Common myeloid progenitor, CD34-positive (primary cell): ENCODE measurements at regions not wholly inside any gene's neighbourhood (a gene's known extent, or its start where the extent isn't known, plus 50 kb on each side); places are given as distances from the start of the nearest gene placed in this dataset.

Experiments used
- CTCF ChIA-PET: fragments of 350-600 bp; sonication (Branson Sonifier 250); formaldehyde crosslinking; loops from one replicate; lab custom pipeline; 2021; ENCODE audit warnings: antibody characterized with exemption; lab: Charles Lee
- POLR2A ChIA-PET: fragments of 350-600 bp; sonication (Branson Sonifier 250); formaldehyde crosslinking; loops from one replicate; lab custom pipeline; 2021; ENCODE audit warnings: antibody characterized with exemption; lab: Charles Lee
- DNase-seq, 3 donors: peaks; one replicate each; pipeline versions ENCODE4 v3.0.0 to v3.0.0-alpha.2; 2013
- H3K27ac ChIP-seq, 2 experiments: 1 replicate in 1 of 2; 2 replicates in 1 of 2; pipeline ENCODE4 v1.7.0; 2013; ENCODE audit warnings: inconsistent platforms in 2 of 2, low read length in 2 of 2, mild to moderate bottlenecking in 2 of 2, low read depth in 1 of 2, moderate library complexity in 1 of 2; ENCODE audit not compliant: severe bottlenecking in 2 of 2, insufficient read depth in 1 of 2, poor library complexity in 1 of 2
- H3K27me3 ChIP-seq, 5 experiments: replicated peaks in 2 of 5; 1 replicate in 3 of 5; 2 replicates in 2 of 5; pipeline versions ENCODE4 v1.6.1 to v1.7.0; 2013; ENCODE audit warnings: low read length in 4 of 5, mild to moderate bottlenecking in 2 of 5, moderate library complexity in 2 of 5, inconsistent platforms in 1 of 5; ENCODE audit not compliant: insufficient read depth in 5 of 5, control insufficient read depth in 4 of 5
- H3K36me3 ChIP-seq, 4 experiments: 1 replicate in 2 of 4; 2 replicates in 2 of 4; pipeline versions ENCODE4 v1.6.1 to v1.7.0; 2013; ENCODE audit warnings: low read length in 3 of 4, control low read depth in 1 of 4, mild to moderate bottlenecking in 1 of 4; ENCODE audit not compliant: control insufficient read depth in 4 of 4, insufficient read depth in 4 of 4
- H3K4me1 ChIP-seq, 4 experiments: 1 replicate in 3 of 4; 2 replicates in 1 of 4; pipeline versions ENCODE4 v1.6.1 to v1.7.1; 2013; ENCODE audit warnings: low read length in 3 of 4, mild to moderate bottlenecking in 3 of 4, control low read depth in 1 of 4, inconsistent platforms in 1 of 4, moderate library complexity in 1 of 4; ENCODE audit not compliant: control insufficient read depth in 4 of 4, insufficient read depth in 4 of 4; ENCODE audit errors: control extremely low read depth in 1 of 4
- H3K4me3 ChIP-seq, 7 experiments: 1 replicate in 4 of 7; 2 replicates in 3 of 7; pipeline versions ENCODE4 v1.5.1 to v1.7.0; 2013; ENCODE audit warnings: mild to moderate bottlenecking in 7 of 7, low read length in 6 of 7, moderate library complexity in 6 of 7, inconsistent platforms in 2 of 7, low read depth in 2 of 7, control low read depth in 1 of 7; ENCODE audit not compliant: insufficient read depth in 4 of 7, control insufficient read depth in 1 of 7; ENCODE audit errors: extremely low read depth in 1 of 7
- H3K9me3 ChIP-seq, 5 experiments: 1 replicate in 4 of 5; 2 replicates in 1 of 5; pipeline versions ENCODE4 v1.6.1 to v1.7.1; 2013; ENCODE audit warnings: low read length in 4 of 5, mild to moderate bottlenecking in 2 of 5, inconsistent platforms in 1 of 5, low read depth in 1 of 5, moderate library complexity in 1 of 5; ENCODE audit not compliant: control insufficient read depth in 4 of 5, insufficient read depth in 2 of 5; ENCODE audit errors: control extremely low read depth in 1 of 5
- WGBS: methylation state at CpG from one replicate; pipeline ENCODE4 v1.1.5; 2013; ENCODE audit not compliant: insufficient coverage; 5-methylcytosine and 5-hydroxymethylcytosine counted together

- Histone ChIP-seq H3K36me3 (no peaks in the 10 kb centered on the region), H3K4me3 (no peak overlapping the region), H3K9me3 (no peaks in the 10 kb centered on the region), H3K27ac (no peak overlapping the region), H3K4me1 (no peaks in the 10 kb centered on the region), H3K27me3 (peaks cover 0 to 2% (median 0%) of the 10 kb centered on the region in 5 experiments)
- CTCF ChIA-PET, result no interaction called here
- POLR2A ChIA-PET, result no interaction called here
- no peak for DNase-seq
- 70% methylated on average over 4 of the region's 4 CpGs for WGBS
These were observed 653.7 kb downstream of the NR2F1-AS1 start for GRCh38 chr5:92927291-92927778.

- Histone ChIP-seq H3K27me3 (peaks cover 0 to 2% (median 0%) of the 10 kb centered on the region in 5 experiments), H3K9me3 (no peaks in the 10 kb centered on the region), H3K36me3 (no peaks in the 10 kb centered on the region), H3K27ac (no peak overlapping the region), H3K4me3 (no peak overlapping the region), H3K4me1 (no peaks in the 10 kb centered on the region)
- WGBS, result 29% methylated on average over 1 of the region's 1 CpG
- CTCF ChIA-PET, result no interaction called here
- DNase-seq, result no peak
- POLR2A ChIA-PET, result no interaction called here
These were observed 657.1 kb downstream of the NR2F1-AS1 start for GRCh38 chr5:92923885-92924284.

- H3K27me3 ChIP-seq, result peaks cover 0 to 2% (median 0%) of the 10 kb centered on the region in 5 experiments
- CTCF ChIA-PET, result no interaction called here
- no peak overlapping the region for H3K27ac ChIP-seq
- H3K36me3 ChIP-seq, result no peaks in the 10 kb centered on the region
- no peak for DNase-seq
- no peaks in the 10 kb centered on the region for H3K9me3 ChIP-seq
- 80% methylated on average over 3 of the region's 5 CpGs for WGBS
- no peaks in the 10 kb centered on the region for H3K4me1 ChIP-seq
- no peak overlapping the region for H3K4me3 ChIP-seq
- POLR2A ChIA-PET, result no interaction called here
These were observed 658.6 kb downstream of the NR2F1-AS1 start for GRCh38 chr5:92922231-92922967.

GRCh38 chr5:92917044-92917443 is 664.0 kb downstream of the NR2F1-AS1 start:
- Histone ChIP-seq H3K4me3 (no peak overlapping the region), H3K36me3 (no peaks in the 10 kb centered on the region), H3K27me3 (no peaks in the 10 kb centered on the region), H3K9me3 (no peaks in the 10 kb centered on the region), H3K27ac (no peak overlapping the region), H3K4me1 (no peaks in the 10 kb centered on the region)
- CTCF ChIA-PET, result no interaction called here
- POLR2A ChIA-PET, result no interaction called here
- DNase-seq, result no peak
- no CpG with 5 or more reads among the region's 2 CpGs for WGBS

GRCh38 chr5:92916036-92916435 is 665.0 kb downstream of the NR2F1-AS1 start:
- Histone ChIP-seq H3K4me1 (no peaks in the 10 kb centered on the region), H3K9me3 (no peaks in the 10 kb centered on the region), H3K4me3 (no peak overlapping the region), H3K36me3 (no peaks in the 10 kb centered on the region), H3K27ac (no peak overlapping the region), H3K27me3 (peaks cover 0 to 2% (median 0%) of the 10 kb centered on the region in 5 experiments)
- ChIA-PET POLR2A (no interaction called here), CTCF (no interaction called here)
- no CpG with 5 or more reads among the region's 3 CpGs for WGBS
- DNase-seq, result no peak

GRCh38 chr5:92912283-92912682 is 668.7 kb downstream of the NR2F1-AS1 start:
- Histone ChIP-seq H3K27ac (no peak overlapping the region), H3K36me3 (no peaks in the 10 kb centered on the region), H3K27me3 (peaks cover 0 to 7% (median 0%) of the 10 kb centered on the region in 5 experiments), H3K4me3 (no peak overlapping the region), H3K9me3 (no peaks in the 10 kb centered on the region), H3K4me1 (no peaks in the 10 kb centered on the region)
- DNase-seq, result no peak
- ChIA-PET POLR2A (no interaction called here), CTCF (no interaction called here)
- 40% methylated on average over 1 of the region's 1 CpG for whole genome bisulfite sequencing

- DNase-seq, result no peak
- Histone ChIP-seq H3K9me3 (no peaks in the 10 kb centered on the region), H3K4me3 (no peak overlapping the region), H3K27ac (no peak overlapping the region), H3K36me3 (no peaks in the 10 kb centered on the region), H3K4me1 (no peaks in the 10 kb centered on the region), H3K27me3 (peaks cover 0 to 7% (median 0%) of the 10 kb centered on the region in 5 experiments)
- POLR2A ChIA-PET, result no interaction called here
- WGBS, result no CpG with 5 or more reads among the region's 1 CpG
- CTCF ChIA-PET, result no interaction called here
These were observed 669.2 kb downstream of the NR2F1-AS1 start for GRCh38 chr5:92911851-92912250.
